GM04504 (cell line): ENCODE measurements at regions not wholly inside any gene's neighbourhood (a gene's known extent, or its start where the extent isn't known, plus 50 kb on each side); places are given as distances from the start of the nearest gene placed in this dataset.

Experiments used
- DNase-seq: peaks from one replicate; pipeline ENCODE4 v3.0.0-alpha.2; 2012; ENCODE audit warnings: low read depth

GRCh38 chr18:24988253-24988840 lies 363.6 kb downstream of the ZNF521 start:
- no peak for DNase-seq

DNA sequence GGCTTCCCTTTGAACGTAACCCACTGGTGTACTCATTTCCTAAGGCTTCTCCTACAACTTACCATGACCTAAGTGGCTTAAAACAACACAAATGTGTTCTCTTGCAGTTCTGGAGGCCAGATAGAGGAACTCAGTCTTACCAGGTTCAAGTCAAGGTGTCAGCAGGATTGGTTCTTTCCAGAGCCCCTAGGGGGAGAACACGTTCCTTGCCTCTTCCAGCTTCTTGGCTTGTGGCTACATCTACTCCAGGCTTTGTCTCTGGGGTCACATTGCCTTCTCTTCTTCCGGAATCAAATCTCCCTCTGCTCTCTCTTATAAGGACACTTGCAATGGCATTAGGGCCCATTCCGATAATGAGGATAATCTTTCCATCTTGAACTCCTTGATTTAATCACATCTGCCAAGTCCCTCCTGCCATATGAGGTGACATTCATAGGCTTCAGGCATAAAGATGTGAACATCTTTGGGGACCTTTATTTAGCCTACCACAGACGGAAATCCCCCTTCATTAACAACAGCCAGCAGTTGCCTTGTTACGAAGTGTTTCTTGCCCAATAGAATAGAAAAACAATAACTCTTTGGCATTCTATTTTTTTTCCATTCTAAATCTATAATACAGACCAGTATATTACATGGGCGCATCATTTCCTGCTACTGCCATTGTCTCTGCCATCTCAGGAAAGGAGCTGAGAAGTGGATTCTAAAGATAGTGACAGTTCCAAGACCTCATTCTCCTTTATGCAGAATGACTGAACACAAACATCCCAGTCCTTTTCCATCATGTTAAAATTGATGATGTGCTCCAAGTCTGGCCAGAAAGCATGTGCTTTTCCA lies 362.0 kb downstream of the ZNF521 start:
- no peak for DNase-seq

DNA sequence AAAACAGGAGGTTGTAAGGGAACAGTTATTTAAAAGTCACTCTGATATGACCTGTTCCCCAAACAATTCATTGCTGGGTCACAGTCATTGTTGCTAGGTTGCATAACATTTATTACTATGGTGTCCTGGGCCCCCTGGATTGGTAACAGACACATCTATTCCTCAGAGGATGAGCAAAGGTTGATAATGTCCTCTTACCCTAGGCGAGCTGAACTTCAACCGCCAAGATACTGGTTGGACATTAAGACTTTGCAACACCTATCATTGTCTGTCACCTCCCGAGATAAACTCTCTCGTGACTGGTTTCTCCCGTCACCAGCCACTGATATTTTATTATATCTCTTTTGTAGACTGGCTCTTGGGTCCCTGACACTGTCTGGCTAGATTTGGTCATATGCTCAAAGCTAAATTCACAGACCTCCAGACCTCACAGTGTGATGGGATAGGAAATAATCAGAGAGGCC lies 361.3 kb downstream of the ZNF521 start:
- no peak for DNase-seq

DNA sequence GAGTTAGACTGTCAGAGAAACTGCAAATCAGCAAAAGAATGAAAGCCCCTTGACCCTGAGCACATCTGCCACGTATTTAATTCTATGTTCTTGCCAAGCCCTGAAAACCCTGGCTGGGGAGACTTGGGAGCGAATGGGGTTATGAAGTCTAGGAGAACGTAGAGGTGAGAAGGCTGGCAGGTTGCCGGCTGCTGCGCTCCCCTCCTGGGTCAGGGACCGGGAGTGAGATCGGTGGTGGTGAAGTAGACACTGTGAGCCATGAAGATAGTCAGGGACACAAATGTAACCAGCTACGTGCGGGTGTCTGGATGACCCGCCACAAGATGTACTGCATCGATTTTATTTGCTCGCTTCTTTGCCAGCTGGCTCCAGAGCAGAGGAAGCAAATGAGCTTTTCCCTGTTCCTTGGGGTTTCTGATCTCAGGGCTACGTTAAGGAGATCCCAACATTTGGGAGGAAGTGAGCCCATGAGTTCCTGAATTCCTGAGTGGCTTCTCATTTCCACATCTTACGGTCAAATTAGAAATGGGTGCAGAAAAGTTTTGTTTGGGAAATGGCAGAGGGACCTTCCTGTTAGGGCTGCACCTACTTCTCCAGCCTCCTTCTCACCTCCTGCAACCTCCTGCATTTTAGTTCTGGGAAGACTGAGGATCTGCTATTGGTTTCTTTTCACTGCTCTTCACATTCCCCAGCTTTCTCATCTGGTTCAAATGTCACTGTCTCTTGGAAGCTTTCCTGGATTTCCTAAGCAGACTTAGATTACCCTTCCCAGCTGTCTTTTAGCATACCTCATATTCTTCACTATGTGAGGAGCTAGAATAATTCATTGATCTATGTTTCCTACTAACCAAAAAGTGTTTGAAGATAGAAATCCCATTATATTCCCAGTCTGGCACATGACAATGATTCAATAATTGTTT lies 360.6 kb downstream of the ZNF521 start:
- DNase-seq, result no peak

DNA sequence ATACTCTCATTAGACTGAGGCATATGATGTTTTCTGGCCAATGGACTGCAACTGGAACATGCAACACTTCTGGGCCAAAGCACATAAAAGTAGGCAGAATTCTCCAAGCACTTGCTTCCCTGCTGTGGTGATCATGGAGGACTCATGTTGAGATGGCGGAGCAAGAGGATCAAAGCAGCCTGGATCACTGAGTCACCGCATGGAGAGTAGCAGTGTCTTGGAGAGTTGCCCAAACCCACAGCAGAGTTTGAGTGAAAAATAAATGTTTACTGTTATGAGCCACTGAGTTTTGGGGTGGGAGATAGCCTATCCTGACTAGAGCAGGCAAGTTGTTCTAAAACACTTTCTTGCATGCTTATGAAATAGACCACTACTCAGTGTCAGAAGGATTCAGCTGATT lies 359.5 kb downstream of the ZNF521 start:
- DNase-seq, result no peak

- no peak for DNase-seq
Observed at GRCh38 chr18:24993628-24994027, 358.3 kb downstream of the ZNF521 start.

DNA sequence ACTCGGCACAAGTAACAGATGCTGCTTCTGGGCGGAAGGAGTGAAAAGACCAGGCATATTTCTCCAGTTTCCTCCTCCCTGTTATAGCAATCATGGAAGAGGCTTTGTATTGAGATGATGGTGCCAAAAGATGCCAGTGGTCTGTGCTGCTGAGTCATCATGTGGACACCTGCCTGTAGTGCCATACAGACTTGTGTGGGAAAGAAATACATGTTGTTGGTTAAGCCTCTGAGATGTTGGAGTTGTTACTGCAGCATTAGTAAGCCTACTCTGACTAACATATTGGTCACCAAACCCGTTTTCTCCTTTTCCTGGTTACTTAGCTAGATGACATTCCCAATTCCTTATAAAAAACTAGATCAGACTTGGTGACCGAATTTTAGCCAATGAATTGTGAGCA lies 356.9 kb downstream of the ZNF521 start:
- DNase-seq, result no peak

GRCh38 chr18:24995755-24996154 lies 356.2 kb downstream of the ZNF521 start:
- no peak for DNase-seq

- no peak for DNase-seq
Observed at GRCh38 chr18:24999650-25000267, 352.2 kb downstream of the ZNF521 start.

DNA sequence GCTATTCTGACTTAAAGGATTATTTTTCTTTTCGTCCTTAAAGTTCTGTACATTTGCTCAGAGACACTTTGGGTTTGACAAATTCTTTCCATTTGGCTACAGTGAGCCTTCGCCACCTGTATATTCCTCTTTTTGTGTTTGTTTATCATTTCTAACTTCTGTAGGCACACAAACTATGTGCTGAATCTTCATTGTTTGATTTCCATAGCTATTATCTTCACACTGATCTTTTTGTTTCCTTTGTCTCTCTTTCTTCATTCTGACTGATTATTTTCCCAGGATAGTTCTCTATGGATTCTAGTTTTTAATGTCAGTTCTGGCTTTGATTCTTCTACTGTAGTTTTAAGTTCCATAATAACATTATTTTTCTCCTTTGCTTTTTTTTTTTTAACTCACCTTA lies 350.2 kb downstream of the ZNF521 start:
- DNase-seq, result no peak

- DNase-seq, result no peak
Observed at GRCh38 chr18:25005541-25006403, 346.2 kb downstream of the ZNF521 start.

DNA sequence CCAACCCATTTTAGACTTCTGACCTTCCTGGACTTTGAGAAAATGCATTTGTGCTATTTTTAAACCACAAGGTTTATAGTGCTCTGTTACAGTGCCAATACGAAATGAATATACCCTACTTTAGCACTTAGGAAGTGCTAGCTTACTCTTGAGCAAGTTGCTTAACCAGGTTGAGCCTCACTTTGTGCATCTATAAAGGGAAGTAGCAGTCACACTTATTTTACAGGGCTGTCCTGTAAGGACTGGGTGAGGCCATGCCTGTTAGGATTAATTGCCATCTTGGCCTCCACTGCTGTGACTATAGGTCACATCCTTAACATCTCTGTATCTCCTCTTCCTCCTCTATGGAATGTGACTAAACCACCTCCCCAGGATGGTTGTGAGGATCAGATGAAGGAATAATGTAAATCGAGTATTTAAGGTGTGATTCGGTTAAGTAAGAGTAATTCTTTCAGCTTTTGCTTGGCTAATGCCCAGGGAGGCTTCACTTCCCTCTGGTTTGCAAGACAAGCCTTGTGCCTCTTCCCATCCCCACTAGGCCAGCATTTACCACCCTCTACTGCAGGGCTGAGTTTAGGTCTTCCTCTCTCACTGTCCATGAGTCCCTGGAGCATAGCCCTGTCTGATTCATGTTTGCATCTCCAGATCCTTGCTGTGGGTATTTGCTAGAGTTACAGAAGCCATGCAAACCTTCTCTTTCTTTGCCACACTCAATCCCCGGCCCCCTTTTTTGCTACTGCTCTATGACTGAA lies 341.2 kb downstream of the ZNF521 start:
- DNase-seq, result no peak
